CD4-positive, alpha-beta memory T cell (primary cell): ENCODE measurements at regions not wholly inside any gene's neighbourhood (a gene's known extent, or its start where the extent isn't known, plus 50 kb on each side); places are given as distances from the start of the nearest gene placed in this dataset.

Experiments used
- CTCF ChIA-PET: fragments of 350-600 bp; sonication (Branson Sonifier 250); formaldehyde crosslinking; loops from one replicate; lab custom pipeline; 2021; ENCODE audit warnings: inconsistent platforms; ENCODE audit not compliant: partially characterized antibody; lab: Charles Lee
- POLR2A ChIA-PET: fragments of 350-600 bp; sonication (Branson Sonifier 250); formaldehyde crosslinking; loops from one replicate; lab custom pipeline; 2021; ENCODE audit not compliant: partially characterized antibody; lab: Charles Lee
- DNase-seq, 5 donors: peaks; one replicate each; pipeline versions ENCODE4 v3.0.0 to v3.0.0-alpha.2; 2020 to 2022; ENCODE audit warnings: mixed read lengths in 1 of 5
- H3K27ac ChIP-seq: one replicate; pipeline ENCODE4 v1.7.0; 2013; ENCODE audit warnings: low read depth, low read length
- H3K27me3 ChIP-seq: 2 replicates; pipeline ENCODE4 v1.7.0; 2013; ENCODE audit warnings: mild to moderate bottlenecking, low read length, moderate library complexity; ENCODE audit not compliant: insufficient read depth
- H3K36me3 ChIP-seq: 2 replicates; pipeline ENCODE4 v1.7.0; 2013; ENCODE audit warnings: mild to moderate bottlenecking, low read length, moderate library complexity; ENCODE audit not compliant: insufficient read depth
- H3K4me1 ChIP-seq: 2 replicates; pipeline ENCODE4 v1.7.0; 2013; ENCODE audit warnings: mild to moderate bottlenecking, low read length, moderate library complexity; ENCODE audit not compliant: insufficient read depth
- H3K4me3 ChIP-seq, 2 donors: one replicate each; pipeline ENCODE4 v1.7.0; 2013; ENCODE audit warnings: low read length in 2 of 2, mild to moderate bottlenecking in 1 of 2
- H3K9me3 ChIP-seq, 2 donors: one replicate each; pipeline ENCODE4 v1.7.0; 2013; ENCODE audit warnings: low read length in 2 of 2, control low read depth in 1 of 2; ENCODE audit not compliant: control insufficient read depth in 1 of 2
- H3K27ac Mint-ChIP-seq, 7 donors: one replicate each; pipeline ENCODE4 v1.8.0; 2020 to 2021; ENCODE audit warnings: mixed read lengths in 7 of 7, mild to moderate bottlenecking in 6 of 7, inconsistent platforms in 3 of 7, moderate library complexity in 3 of 7
- H3K27me3 Mint-ChIP-seq, 2 donors: one replicate each; pipeline ENCODE4 v1.8.0; 2020 to 2021; ENCODE audit warnings: mixed read lengths in 2 of 2
- H3K36me3 Mint-ChIP-seq, 2 donors: one replicate each; pipeline ENCODE4 v1.8.0; 2020 to 2021; ENCODE audit warnings: mixed read lengths in 2 of 2, inconsistent platforms in 1 of 2, mild to moderate bottlenecking in 1 of 2
- H3K4me1 Mint-ChIP-seq, 4 donors: one replicate each; pipeline ENCODE4 v1.8.0; 2020 to 2021; ENCODE audit warnings: mixed read lengths in 4 of 4, mild to moderate bottlenecking in 1 of 4
- H3K4me3 Mint-ChIP-seq, 8 donors: one replicate each; pipeline ENCODE4 v1.8.0; 2020 to 2021; ENCODE audit warnings: mixed read lengths in 8 of 8, mild to moderate bottlenecking in 7 of 8, moderate library complexity in 6 of 8, inconsistent platforms in 3 of 8
- H3K9me3 Mint-ChIP-seq, 8 donors: one replicate each; pipeline ENCODE4 v1.8.0; 2020 to 2021; ENCODE audit warnings: mixed read lengths in 8 of 8, mild to moderate bottlenecking in 5 of 8, inconsistent platforms in 3 of 8, moderate library complexity in 1 of 8
- intact Hi-C: fragments of 100-400 bp; cut with micrococcal nuclease; formaldehyde crosslinking; loops from one replicate; pipeline ENCODE4 v1.15.1; 2023

GRCh38 chr2:144230448-144231085 is 289.4 kb downstream of the ZEB2 start:
- intact Hi-C loops: no loop called here
- CTCF ChIA-PET: no interaction called here

GRCh38 chr2:144230033-144230432 is 289.9 kb downstream of the ZEB2 start:
- peaks cover 36% of the 10 kb centered on the region for H3K4me1 ChIP-seq
- intact Hi-C loops: no loop called here
- H3K9me3 Mint-ChIP-seq: peaks cover 0 to 2% (median 0%) of the 10 kb centered on the region in 8 donors
- H3K27ac ChIP-seq: no peak overlapping the region
- CTCF ChIA-PET: no interaction called here
- H3K9me3 ChIP-seq: no peaks in the 10 kb centered on the region
- H3K4me1 Mint-ChIP-seq: peaks cover 22 to 31% (median 26%) of the 10 kb centered on the region in 4 donors
- POLR2A ChIA-PET: no interaction called here
- H3K27me3 ChIP-seq: no peaks in the 10 kb centered on the region
- H3K27ac Mint-ChIP-seq: peak overlapping the region in 2 of 7 donors; percentile 18 to 30
- no peak for DNase-seq
- peaks cover 0 to 3% of the 10 kb centered on the region in 2 donors for H3K36me3 Mint-ChIP-seq
- no peaks in the 10 kb centered on the region for H3K36me3 ChIP-seq
- no peak overlapping the region for H3K4me3 Mint-ChIP-seq
- H3K27me3 Mint-ChIP-seq: no peaks in the 10 kb centered on the region
- H3K4me3 ChIP-seq: no peak overlapping the region

More at GRCh38 chr2:144230448-144231085, 289.4 kb downstream of the ZEB2 start:
- Mint-ChIP-seq H3K36me3 (peaks cover 0 to 3% of the 10 kb centered on the region in 2 donors), H3K9me3 (peaks cover 0 to 2% (median 0%) of the 10 kb centered on the region in 8 donors), H3K4me3 (no peak overlapping the region), H3K27ac (no peak overlapping the region), H3K27me3 (no peaks in the 10 kb centered on the region), H3K4me1 (peaks cover 23 to 34% (median 30%) of the 10 kb centered on the region in 4 donors)
- Histone ChIP-seq H3K4me1 (peaks cover 41% of the 10 kb centered on the region), H3K36me3 (no peaks in the 10 kb centered on the region), H3K9me3 (no peaks in the 10 kb centered on the region), H3K4me3 (no peak overlapping the region), H3K27me3 (no peaks in the 10 kb centered on the region), H3K27ac (no peak overlapping the region)
- DNase-seq: no peak
- POLR2A ChIA-PET: no interaction called here

GRCh38 chr2:144229296-144229695 is 290.6 kb downstream of the ZEB2 start:
- Histone ChIP-seq H3K4me3 (no peak overlapping the region), H3K36me3 (no peaks in the 10 kb centered on the region), H3K27me3 (no peaks in the 10 kb centered on the region), H3K27ac (no peak overlapping the region), H3K9me3 (no peaks in the 10 kb centered on the region), H3K4me1 (peaks cover 28% of the 10 kb centered on the region)
- Mint-ChIP-seq H3K4me1 (peaks cover 15 to 23% (median 19%) of the 10 kb centered on the region in 4 donors), H3K27me3 (no peaks in the 10 kb centered on the region), H3K9me3 (peaks cover 0 to 2% (median 0%) of the 10 kb centered on the region in 8 donors), H3K4me3 (no peak overlapping the region), H3K27ac (peak overlapping the region in 1 of 7 donors; percentile 19), H3K36me3 (peaks cover 0 to 3% of the 10 kb centered on the region in 2 donors)
- CTCF ChIA-PET: no interaction called here
- POLR2A ChIA-PET: no interaction called here
- DNase-seq: no peak
- intact Hi-C loops: no loop called here

GRCh38 chr2:144227427-144228105 is 292.4 kb downstream of the ZEB2 start:
- peaks cover 0 to 3% of the 10 kb centered on the region in 2 donors for H3K36me3 Mint-ChIP-seq
- H3K9me3 Mint-ChIP-seq: peaks cover 0 to 2% (median 0%) of the 10 kb centered on the region in 8 donors
- peak overlapping the region in 1 of 8 donors; percentile 35 for H3K4me3 Mint-ChIP-seq
- H3K4me1 ChIP-seq: peaks cover 11% of the 10 kb centered on the region
- H3K4me3 ChIP-seq: no peak overlapping the region
- H3K27ac Mint-ChIP-seq: peak overlapping the region in 3 of 7 donors; percentile 12 to 68 (median 64)
- H3K27ac ChIP-seq: no peak overlapping the region
- H3K36me3 ChIP-seq: no peaks in the 10 kb centered on the region
- H3K27me3 ChIP-seq: no peaks in the 10 kb centered on the region
- no peaks in the 10 kb centered on the region for H3K27me3 Mint-ChIP-seq
- CTCF ChIA-PET: no interaction called here
- intact Hi-C loops: no loop called here
- H3K4me1 Mint-ChIP-seq: peaks cover 0 to 11% (median 5%) of the 10 kb centered on the region in 4 donors
- H3K9me3 ChIP-seq: no peaks in the 10 kb centered on the region
- POLR2A ChIA-PET: no interaction called here
- DNase-seq: no peak

- Mint-ChIP-seq H3K36me3 (peaks cover 0 to 3% of the 10 kb centered on the region in 2 donors), H3K27ac (no peak overlapping the region), H3K27me3 (no peaks in the 10 kb centered on the region), H3K4me3 (no peak overlapping the region), H3K9me3 (peaks cover 0 to 2% (median 0%) of the 10 kb centered on the region in 8 donors), H3K4me1 (peaks cover 0 to 7% (median 3%) of the 10 kb centered on the region in 4 donors)
- Histone ChIP-seq H3K4me3 (no peak overlapping the region), H3K27ac (no peak overlapping the region), H3K9me3 (no peaks in the 10 kb centered on the region), H3K4me1 (peaks cover 4% of the 10 kb centered on the region), H3K36me3 (no peaks in the 10 kb centered on the region), H3K27me3 (no peaks in the 10 kb centered on the region)
- no peak for DNase-seq
- CTCF ChIA-PET: no interaction called here
- POLR2A ChIA-PET: no interaction called here
- intact Hi-C loops: no loop called here
Observed at GRCh38 chr2:144225076-144225475, 294.8 kb downstream of the ZEB2 start.

GRCh38 chr2:144224472-144224871 is 295.4 kb downstream of the ZEB2 start:
- Histone ChIP-seq H3K36me3 (no peaks in the 10 kb centered on the region), H3K27me3 (no peaks in the 10 kb centered on the region), H3K9me3 (no peaks in the 10 kb centered on the region), H3K4me1 (peaks cover 4% of the 10 kb centered on the region), H3K4me3 (no peak overlapping the region), H3K27ac (no peak overlapping the region)
- ChIA-PET CTCF (no interaction called here), POLR2A (no interaction called here)
- no peak for DNase-seq
- H3K9me3 Mint-ChIP-seq: peaks cover 0 to 2% (median 0%) of the 10 kb centered on the region in 8 donors
- H3K4me3 Mint-ChIP-seq: no peak overlapping the region
- peak overlapping the region in 1 of 7 donors; percentile 34 for H3K27ac Mint-ChIP-seq
- H3K4me1 Mint-ChIP-seq: peaks cover 0 to 5% (median 3%) of the 10 kb centered on the region in 4 donors
- H3K36me3 Mint-ChIP-seq: peaks cover 0 to 3% of the 10 kb centered on the region in 2 donors
- no peaks in the 10 kb centered on the region for H3K27me3 Mint-ChIP-seq
- intact Hi-C loops: no loop called here

GRCh38 chr2:144219979-144220378 is 299.9 kb downstream of the ZEB2 start:
- Mint-ChIP-seq H3K36me3 (no peaks in the 10 kb centered on the region), H3K27ac (no peak overlapping the region), H3K4me3 (no peak overlapping the region), H3K9me3 (no peaks in the 10 kb centered on the region), H3K27me3 (no peaks in the 10 kb centered on the region), H3K4me1 (peaks cover 6 to 8% (median 7%) of the 10 kb centered on the region in 4 donors)
- intact Hi-C loops: no loop called here
- ChIA-PET CTCF (no interaction called here), POLR2A (no interaction called here)
- Histone ChIP-seq H3K4me1 (peaks cover 9% of the 10 kb centered on the region), H3K9me3 (no peaks in the 10 kb centered on the region), H3K4me3 (no peak overlapping the region), H3K27ac (no peak overlapping the region), H3K27me3 (no peaks in the 10 kb centered on the region), H3K36me3 (no peaks in the 10 kb centered on the region)
- no peak for DNase-seq
